EL (cell line): ENCODE measurements at regions not wholly inside any gene's neighbourhood (a gene's known extent, or its start where the extent isn't known, plus 50 kb on each side); places are given as distances from the start of the nearest gene placed in this dataset.

Experiments
- DNase-seq: peaks from one replicate; pipeline ENCODE4 v3.0.0-alpha.2; 2016

DNA sequence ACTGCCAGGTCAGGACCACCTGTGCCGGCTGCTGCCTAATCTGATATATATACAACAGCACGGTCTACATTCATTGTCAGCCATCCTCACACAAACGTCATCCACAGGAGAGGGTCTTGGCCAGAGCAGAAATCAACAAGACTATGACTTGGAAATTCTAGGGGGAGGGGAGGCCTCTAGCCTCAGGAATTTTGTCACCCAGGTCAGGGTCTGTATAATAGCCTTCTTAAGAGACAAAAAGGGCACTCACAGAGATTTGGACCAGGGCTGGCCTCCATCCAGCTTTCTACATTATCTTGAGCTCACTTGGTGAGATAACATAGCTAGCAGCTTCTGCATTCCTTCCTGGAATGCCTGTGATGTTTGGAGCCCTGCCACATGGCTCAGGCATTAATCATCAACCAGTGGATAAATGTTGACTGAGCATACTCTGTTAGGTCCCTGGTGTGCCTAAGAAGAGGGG lies 50.4 kb upstream of the CTIF start:
- peak; percentile 99 for DNase-seq

DNA sequence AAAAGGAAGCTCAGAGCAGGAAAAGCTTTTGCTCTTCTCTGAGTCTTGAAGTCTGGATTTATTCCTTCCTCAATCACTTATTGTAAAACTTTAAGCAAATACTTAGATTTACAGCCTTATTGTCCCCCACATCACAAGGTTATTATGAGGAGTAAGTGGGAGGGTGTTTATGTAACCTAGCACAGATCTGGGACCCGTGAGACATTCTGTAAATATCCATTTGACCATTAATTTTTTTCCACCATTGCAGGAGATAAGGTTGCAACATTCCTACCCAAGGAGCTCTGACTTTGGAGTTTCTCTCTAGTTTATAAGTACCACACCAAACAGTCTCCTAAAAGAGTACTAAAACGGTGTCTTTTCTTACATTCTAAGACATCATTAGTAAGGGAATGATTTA lies 52.1 kb upstream of the CTIF start:
- DNase-seq = peak; percentile 59

DNA sequence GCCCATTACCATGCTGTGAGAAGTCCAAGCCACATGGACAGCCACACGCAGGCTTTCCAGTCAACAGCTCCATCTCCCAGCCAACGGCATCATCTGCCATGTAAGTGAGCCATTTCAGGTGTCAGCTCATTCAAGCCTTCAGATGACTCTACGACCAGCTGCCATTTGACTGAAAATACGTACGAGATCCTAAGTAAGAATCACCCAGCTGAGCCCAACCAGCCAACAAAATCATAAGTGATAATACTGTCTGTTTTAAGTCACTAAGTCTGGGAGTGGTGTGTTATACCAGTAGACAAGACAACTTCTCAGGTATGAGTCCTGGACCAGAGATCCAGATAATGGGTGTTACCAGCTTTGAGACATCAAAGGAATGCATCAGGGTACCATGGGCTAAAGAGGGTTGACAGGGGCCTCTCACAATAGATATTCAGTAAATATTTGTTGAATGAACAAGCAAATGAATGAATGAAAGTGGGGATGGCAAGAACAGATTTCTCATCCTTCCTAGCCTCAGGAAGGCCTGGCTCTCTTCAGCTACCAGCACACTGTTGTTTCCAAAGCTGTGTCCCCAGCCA lies 52.9 kb upstream of the CTIF start:
- DNase-seq = no peak

DNA sequence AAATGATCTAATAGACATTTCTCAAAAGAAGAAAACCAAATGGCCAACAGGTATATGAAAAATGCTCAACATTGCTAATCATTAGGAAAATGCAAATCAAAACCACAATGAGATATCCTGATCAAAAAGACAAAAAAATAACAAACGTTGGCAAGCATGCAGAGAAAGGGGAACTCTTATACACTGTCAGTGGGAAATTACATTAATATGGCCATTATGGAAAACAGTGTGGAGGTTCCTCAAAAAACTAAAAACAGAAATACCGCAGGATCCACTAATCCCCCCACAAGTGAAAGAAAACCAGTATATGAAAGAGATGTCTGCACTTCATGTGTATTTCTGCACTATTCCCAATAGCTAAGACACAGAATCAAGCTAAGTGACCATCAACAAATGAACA lies 57.7 kb upstream of the CTIF start:
- DNase-seq = no peak

DNA sequence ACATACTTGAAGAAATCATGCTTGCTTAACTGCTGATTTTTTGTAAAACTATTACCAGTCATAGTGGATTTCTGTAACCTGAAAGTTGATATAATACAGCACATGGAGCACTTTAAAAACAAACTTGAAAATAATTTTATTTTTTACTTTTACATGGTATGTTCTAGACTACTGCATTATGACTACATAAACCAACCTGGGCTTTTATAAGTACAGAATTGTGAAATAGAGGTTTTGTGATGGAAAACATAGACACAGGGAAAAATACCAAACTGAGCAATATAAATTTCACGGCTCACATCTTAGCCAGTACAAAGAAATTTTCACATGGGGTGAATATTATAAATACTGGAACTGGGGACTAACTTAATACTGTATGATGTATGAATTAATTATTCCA lies 59.3 kb upstream of the CTIF start:
- DNase-seq = no peak

DNA sequence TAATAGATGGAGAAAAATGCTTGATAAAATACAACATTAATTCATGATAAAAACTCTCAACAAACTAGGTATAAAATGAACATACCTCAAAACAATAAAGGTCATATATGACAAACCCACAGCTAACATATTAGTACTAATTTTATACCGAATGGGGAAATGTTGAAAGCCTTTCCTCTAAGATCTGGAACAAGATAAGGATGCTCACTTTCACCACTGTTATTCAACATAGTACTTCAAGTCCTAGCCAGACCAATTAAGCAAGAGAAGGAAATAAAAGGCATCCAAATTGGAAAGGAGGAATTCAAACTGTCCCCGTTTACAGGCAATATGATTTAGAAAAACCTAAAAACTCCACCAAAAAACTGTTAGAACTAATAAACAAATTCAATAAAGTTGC lies 61.5 kb upstream of the CTIF start:
- no peak for DNase-seq

DNA sequence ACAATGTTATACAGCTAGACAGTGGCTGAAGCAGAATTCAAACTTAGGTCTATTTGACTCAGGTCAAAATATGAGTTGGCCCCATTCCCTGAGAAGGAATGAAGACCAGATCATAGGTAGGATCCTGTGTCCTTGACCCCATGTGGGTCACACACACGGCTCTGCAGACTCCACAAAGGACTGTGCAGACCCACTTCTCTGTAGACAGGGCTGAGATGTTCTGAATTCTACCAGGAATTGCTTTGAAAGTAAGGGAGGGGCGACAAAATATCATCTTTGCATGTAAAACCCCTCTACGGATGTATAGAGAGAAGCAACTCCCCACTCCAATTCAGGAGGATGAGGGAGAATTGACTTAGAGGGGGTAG lies 62.3 kb upstream of the CTIF start:
- DNase-seq = no peak

DNA sequence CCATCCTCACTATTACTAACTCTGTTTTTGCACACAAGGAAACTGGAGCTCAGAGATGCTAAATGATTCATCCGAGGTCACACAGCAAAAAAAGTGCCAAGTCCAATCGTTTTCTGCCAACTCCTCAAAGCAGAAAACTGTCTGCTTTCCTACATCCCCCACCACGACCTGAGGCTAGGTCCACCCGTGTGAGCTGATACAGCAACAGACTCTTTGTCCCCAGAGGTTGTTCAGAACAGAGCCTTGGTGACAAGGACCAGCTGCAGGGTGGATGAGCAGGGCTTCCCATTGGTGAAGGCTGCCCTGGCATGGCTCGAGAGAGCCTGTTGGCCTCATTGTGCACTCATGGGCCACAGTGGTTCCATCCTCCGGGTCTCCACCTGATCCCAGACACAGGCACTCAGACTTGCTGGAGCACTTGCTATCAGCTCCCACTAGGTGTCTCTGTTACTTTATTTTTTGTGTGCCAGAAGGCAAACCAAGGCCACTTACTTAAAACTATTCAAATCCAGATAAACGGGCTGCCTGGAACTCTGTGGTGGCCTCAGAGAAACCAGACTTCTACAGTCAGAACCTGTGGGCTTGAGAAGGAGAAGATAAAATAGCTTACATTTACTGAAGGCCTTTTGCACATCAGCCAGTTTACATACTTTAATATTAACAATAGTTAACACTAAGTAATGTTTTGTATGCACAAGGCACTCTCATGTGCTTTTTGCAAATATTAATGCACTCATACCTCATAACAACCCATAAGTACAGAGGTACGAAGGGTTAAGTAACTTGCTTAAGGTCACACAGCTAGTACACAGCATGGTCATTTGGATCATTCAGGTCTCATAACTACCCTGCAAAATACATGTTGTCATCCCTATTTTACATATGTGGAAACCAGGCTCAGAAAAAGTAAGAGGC lies 62.9 kb upstream of the CTIF start:
- DNase-seq = peak; percentile 80

DNA sequence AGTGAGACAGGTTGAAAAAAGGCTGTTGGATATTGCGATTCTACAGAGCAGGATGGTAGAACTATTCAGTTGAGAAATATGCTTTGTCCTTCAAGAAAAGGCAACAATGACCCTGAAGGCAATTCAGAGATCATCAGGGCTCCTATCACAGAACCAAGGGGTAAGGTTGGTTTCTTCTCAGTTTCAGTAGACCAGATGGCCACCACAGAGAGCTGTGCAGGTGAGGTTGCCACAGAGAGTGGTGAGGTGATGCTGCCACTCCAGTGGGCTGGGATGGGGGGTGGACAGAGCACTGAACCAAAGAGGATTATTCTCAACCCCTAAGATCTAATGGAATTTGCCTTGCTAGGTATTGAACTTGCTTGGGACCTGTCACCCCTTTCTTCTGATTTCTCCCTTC lies 64.6 kb upstream of the ZBTB7C start:
- DNase-seq = no peak

DNA sequence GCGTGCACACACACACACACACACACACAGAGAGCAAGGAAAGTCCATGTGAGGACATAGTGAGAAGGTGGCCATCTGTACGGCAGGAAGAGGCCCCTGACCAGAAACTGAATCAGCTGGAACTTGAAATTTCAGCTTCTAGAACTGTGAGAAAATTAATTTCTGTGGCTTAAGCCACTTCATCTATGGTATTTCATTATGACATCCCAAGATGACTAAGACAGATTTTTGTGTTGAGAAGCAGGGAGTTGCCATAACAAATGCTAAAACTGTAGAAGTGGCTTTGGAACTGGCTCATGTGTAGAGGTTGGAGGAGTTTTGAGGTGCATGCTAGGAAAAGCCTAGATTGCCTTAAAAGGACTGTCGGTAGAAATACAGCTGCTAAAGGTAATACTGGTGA lies 63.4 kb upstream of the ZBTB7C start:
- DNase-seq = no peak

DNA sequence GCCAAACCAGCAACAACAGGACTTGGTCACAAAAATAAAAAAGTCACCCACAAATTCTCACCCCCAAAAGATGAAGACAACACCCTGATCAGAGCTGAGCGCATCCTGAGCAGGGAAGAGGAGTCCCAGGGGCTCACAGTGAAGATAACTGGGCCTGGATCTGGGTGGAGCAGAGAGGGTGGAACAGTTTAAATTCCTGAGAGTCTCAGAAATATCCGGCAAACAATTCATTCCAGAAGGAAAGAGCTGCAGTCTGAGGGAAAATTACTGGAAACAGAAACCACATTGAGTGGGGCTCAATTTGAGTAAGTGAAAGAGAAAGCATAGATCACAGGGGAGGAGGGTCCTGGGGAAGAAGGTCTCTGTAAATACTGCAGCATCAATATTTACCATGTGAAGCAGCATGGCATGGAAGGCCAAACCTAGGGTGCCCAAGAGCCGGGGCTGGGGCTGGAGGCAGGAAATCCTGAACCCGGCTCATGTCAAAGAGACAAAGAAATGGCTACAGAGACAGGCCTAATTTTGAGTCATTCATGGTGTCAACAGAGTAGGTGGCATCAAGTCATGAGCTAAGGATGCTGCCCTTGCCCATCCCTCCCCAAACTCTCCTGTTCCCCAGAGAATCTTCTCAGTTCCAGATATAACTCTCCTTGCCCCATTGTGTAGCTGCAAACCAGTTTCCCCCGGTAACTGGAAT lies 61.4 kb upstream of the ZBTB7C start:
- DNase-seq = peak; percentile 38

DNA sequence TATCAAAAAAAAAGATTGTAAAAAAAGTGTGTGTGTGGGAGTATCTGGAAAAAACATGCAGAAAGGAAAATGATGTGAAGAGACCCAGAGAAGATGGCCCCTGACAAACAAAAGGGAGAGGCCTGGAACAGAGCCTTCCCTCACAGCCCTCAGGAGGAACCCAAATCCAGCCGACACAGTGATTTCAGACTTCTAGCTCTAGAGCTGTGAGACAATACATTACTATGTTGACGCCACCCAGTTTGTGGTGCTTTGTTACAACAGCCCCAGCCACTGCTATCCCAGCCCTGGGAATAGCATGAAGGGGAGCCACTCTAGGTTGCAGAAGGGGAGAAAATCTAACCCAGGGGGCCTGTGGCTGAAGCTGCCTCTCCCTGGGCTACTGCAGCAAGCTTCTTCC lies 59.0 kb upstream of the ZBTB7C start:
- no peak for DNase-seq

DNA sequence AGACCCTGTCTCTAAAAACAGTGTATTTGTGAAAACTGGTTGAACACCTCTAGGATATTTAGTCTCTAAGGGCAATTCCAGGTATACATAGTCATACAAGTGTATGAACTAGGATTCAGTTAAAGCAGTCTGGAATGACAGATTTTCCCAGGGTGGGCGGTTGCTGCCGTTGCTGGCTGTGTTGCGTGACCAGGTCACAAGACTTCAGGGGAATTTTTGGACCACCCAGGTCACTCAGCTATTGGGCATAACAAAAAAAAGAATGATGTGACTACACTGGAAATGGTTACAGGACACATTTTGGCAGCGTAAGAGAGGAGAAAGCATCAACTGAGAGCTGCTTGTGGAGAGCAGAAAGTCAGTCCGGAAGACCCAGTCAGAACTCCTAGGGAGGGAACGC lies 58.0 kb upstream of the ZBTB7C start:
- no peak for DNase-seq

DNA sequence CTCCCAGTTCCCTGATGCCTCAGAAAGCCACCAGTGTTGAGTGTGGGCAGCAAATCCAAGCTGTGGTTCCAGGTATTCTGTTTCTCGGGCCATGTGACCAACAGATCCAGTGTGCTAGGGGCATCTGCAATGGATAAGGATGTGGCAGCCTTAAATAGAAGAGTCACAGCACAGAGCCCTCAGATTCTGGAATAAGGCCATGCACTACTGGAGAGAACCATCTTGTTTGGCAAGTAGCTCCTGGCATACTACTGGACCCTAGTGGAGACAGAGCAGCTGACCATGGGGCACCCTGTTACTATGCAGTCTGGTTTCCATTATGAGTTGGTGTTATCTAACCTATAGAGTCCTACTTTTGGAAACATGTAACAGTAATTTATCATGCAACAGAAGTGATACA lies 53.3 kb upstream of the ZBTB7C start:
- no peak for DNase-seq

DNA sequence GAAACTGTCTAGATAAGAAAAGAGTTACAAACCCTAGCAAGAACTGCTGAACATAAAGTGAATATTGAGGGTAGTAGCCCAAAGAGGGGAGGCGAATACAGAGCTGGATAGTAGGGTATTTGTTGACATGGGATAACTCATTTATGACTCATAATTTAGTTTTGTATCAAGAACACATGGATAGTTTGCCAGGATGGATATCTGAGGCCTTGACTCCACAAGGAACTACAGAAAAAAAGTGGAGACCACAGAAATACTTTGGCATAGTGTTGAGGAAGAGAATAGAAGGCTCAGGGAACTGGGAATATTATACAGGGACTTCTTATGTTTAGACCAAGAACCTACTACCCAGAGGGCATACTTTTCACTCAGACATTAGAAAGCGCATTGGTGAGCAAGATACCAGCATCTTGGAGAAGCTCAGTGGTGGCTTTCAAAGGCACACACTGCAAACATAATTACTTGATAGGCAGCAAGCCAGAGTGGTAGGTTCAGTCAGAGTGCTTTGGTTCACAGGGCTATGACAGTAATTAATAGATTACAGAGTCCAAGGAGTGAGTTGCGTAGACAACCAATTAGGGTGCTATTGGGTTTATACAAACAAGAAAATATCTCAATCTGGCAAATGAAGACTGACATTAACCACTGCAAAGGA lies 51.9 kb upstream of the ZBTB7C start:
- DNase-seq = peak; percentile 17

DNA sequence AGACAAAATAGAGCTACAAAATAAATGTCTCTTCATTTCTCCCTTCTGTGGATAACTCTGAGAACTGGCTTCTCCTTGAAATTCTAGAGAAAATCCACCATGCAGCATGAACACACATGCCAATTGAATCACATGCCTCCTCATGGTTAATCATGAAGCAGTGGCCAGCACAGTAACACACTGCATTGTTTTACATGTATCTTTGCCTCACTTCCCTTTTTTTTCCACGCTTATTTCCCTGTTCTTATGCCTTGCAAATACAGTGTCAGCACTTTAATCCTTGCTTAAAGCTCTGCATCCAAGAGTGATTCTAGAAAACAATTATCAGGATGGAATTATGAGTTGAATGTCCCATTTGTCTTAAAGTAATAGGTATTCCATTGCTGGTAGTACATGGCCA lies 50.3 kb upstream of the ZBTB7C start:
- DNase-seq = no peak

DNA sequence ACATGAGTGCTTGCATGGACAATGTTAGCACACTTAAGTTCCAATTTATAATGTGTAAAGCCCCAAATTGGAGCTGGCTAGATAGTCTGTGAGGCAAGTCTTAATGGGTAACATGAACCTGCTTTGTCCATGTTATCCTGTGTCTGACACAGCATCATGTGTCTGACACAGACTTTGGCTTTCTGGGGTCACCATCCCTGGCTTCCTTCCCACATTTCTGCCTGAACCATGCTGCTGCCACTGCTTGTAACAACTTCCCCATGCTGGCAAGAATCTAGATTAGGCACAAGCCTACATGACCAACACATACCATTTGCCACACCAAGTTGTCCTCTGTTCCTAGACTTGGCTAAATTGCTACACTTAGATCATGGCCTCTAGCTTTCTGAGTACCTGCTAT lies 49.8 kb upstream of the ZBTB7C start:
- DNase-seq = no peak
